Peyer's patch (tissue), 4 donors: ENCODE measurements at regions not wholly inside any gene's neighbourhood (a gene's known extent, or its start where the extent isn't known, plus 50 kb on each side); places are given as distances from the start of the nearest gene placed in this dataset.
A peak's percentile ranks its signal among the peaks of the same experiment; 100 is the strongest.

Experiments
- DNase-seq, 3 donors: peaks; one replicate each; pipeline ENCODE4 v3.0.0-alpha.2; 2017 to 2019
- H3K27ac ChIP-seq, 4 donors: fragments of 200-600 bp; sonication (generic); one replicate each; pipeline ENCODE4 v1.5.1; 2016 to 2019
- H3K27me3 ChIP-seq, 2 donors: fragments of 200-600 bp; sonication (generic); one replicate each; pipeline ENCODE4 v1.5.1; 2019
- H3K36me3 ChIP-seq, 3 donors: fragments of 200-600 bp; sonication (generic); one replicate each; pipeline ENCODE4 v1.5.1; 2016 to 2019
- H3K4me1 ChIP-seq, 4 donors: fragments of 200-600 bp; sonication (generic); one replicate each; pipeline ENCODE4 v1.5.1; 2016 to 2019
- H3K4me3 ChIP-seq, 4 donors: fragments of 200-600 bp; sonication (generic); 1 replicate in 3 of 4; 2 replicates in 1 of 4; pipeline ENCODE4 v1.5.1; 2016 to 2019; ENCODE audit warnings: mild to moderate bottlenecking in 1 of 4
- H3K9me3 ChIP-seq, 4 donors: fragments of 200-600 bp; sonication (generic); one replicate each; pipeline ENCODE4 v1.5.1; 2016 to 2019; ENCODE audit warnings: mild to moderate bottlenecking in 1 of 4
- CTCF ChIP-seq, 6 experiments: fragments of 450-650 bp in 4 of 6; fragments of 200-600 bp in 2 of 6; sonication (generic) in 1 of 6; IDR thresholded peaks; one replicate each; pipeline ENCODE4 v1.5.1; 2017 to 2019; ENCODE audit warnings: antibody characterized with exemption in 6 of 6, mild to moderate bottlenecking in 3 of 6, moderate library complexity in 1 of 6
- POLR2A ChIP-seq, 2 donors: fragments of 450-650 bp; IDR thresholded peaks; one replicate each; pipeline ENCODE4 v1.5.1; 2017; ENCODE audit warnings: antibody characterized with exemption in 2 of 2, mild to moderate bottlenecking in 2 of 2, moderate library complexity in 2 of 2

DNA sequence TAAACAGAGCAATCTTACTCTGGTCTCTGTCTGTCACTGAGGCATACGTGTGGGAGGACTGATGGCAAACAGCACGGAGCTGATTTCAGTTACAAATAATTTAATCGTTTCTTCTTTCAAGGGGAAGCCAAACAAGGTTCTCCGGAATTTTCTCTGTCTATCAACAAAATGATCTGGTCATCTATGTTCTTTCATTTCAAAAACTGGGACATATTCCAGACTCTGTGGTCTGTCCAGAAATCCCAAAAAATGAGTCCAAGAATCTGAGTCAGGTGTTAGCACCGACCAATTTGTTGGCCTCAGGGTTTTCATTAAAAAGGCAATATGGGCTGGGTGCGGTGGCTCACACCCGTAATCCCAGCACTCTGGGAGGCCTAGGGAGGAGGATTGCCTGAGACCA, 69.9 kb upstream of the ZNF608 start:
- Histone ChIP-seq H3K27me3 (no peaks in the 10 kb centered on the region), H3K9me3 (no peaks in the 10 kb centered on the region), H3K4me1 (no peaks in the 10 kb centered on the region), H3K27ac (no peak overlapping the region), H3K36me3 (no peaks in the 10 kb centered on the region), H3K4me3 (no peak overlapping the region)
- TF ChIP-seq POLR2A (IDR thresholded peaks at IDR 0.05) (no peak), CTCF (IDR thresholded peaks at IDR 0.05) (no peak)
- DNase-seq = no peak

DNA sequence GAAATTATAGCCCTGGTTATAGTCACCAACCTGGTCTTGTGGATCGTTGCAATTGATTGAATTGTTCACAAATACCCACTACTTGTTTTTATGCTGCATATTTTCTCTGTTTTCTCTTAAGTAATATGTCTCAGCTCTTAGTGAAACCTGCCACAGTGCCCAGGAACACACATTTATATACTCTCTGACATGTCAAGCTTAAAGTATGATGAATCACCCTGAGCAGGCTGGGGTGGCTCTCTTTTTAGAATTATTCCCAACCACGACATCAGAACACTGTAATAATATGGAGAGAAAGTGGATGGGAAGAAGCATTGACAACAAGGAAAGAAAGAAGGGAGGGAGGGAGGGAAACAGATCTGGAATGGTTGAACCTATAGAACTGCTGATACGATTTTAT, 72.8 kb upstream of the ZNF608 start:
- H3K27me3 ChIP-seq = no peaks in the 10 kb centered on the region
- DNase-seq = no peak
- H3K4me3 ChIP-seq = no peak overlapping the region
- H3K9me3 ChIP-seq = no peaks in the 10 kb centered on the region
- H3K4me1 ChIP-seq = no peaks in the 10 kb centered on the region
- H3K27ac ChIP-seq = no peak overlapping the region
- no peaks in the 10 kb centered on the region for H3K36me3 ChIP-seq
- TF ChIP-seq POLR2A (IDR thresholded peaks at IDR 0.05) (no peak), CTCF (IDR thresholded peaks at IDR 0.05) (no peak)

DNA sequence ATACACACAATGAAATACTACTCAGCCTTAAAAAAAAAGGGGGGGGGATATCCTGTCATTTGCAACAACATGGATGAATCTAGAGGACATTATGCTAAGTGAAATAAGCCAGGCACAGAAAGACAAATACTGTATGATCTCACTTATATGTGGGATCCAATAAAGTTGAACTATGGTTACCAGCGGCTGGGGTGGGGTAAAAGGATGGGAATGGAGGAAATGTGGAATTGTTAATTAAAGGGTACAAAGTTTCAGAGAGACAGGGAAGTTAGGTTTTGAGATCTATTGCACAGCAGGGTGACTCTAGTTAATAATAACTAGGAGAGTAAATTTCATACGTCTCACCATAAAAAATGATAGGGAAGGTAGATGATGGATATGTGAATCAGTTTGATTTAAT, 76.2 kb upstream of the ZNF608 start:
- no peak for TF ChIP-seq CTCF (IDR thresholded peaks at IDR 0.05)
- no peak for TF ChIP-seq POLR2A (IDR thresholded peaks at IDR 0.05)
- peaks cover 0 to 6% (median 0%) of the 10 kb centered on the region in 4 donors for H3K4me1 ChIP-seq
- no peaks in the 10 kb centered on the region for H3K36me3 ChIP-seq
- peak in 1 of 3 donors; percentile 52 for DNase-seq
- H3K9me3 ChIP-seq = no peaks in the 10 kb centered on the region
- peak overlapping the region in 1 of 4 donors; percentile 37 for H3K27ac ChIP-seq
- H3K4me3 ChIP-seq = no peak overlapping the region
- no peaks in the 10 kb centered on the region for H3K27me3 ChIP-seq

DNA sequence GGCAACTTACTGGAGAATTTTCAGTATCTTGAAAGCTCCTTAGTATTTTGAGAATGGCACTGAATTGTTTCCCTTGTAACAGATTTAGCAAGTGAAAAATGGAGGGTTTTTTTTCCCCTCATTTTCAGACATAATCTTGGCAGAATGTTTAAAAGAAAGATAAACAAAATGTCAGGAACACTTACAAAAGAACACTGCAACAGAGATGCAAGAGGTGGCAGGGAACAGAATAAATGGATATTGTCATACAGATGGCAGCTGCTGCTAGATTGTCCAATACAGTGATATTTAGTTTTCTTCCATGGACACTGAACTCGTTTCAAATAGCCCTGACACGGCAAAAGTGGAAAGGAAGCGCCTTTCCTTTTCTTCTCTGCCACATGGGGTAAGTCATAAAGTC, 76.9 kb upstream of the ZNF608 start:
- H3K27me3 ChIP-seq = no peaks in the 10 kb centered on the region
- no peak overlapping the region for H3K27ac ChIP-seq
- peaks cover 0 to 6% (median 0%) of the 10 kb centered on the region in 4 donors for H3K4me1 ChIP-seq
- TF ChIP-seq CTCF (IDR thresholded peaks at IDR 0.05) (no peak), POLR2A (IDR thresholded peaks at IDR 0.05) (no peak)
- no peaks in the 10 kb centered on the region for H3K9me3 ChIP-seq
- H3K36me3 ChIP-seq = no peaks in the 10 kb centered on the region
- no peak overlapping the region for H3K4me3 ChIP-seq
- DNase-seq = no peak

DNA sequence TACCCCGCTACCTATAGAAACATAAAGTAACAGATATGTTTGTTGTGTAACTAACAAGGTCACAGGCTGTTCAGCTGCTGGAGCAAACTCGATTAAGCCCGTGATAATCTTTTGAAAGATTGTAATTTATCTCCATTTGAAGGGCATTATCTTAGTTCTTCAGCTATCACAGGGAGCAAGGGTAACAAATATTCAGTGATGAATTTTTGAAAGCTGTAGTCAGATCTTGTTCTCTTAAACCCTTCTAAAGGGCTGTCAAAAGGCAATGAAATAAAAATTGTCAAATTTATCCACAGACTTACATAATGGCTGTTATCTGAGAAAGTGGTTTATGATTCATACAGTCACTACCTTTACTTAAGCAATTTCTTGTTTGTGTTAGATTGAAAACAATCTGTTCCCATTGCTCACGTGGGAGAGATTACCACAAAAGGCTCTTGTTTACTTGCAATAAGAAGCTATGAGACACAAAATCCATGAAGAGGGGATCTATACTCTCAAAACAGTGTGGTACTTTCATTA, 78.3 kb upstream of the ZNF608 start:
- H3K4me1 ChIP-seq = peaks cover 0 to 6% (median 0%) of the 10 kb centered on the region in 4 donors
- DNase-seq = no peak
- no peaks in the 10 kb centered on the region for H3K27me3 ChIP-seq
- no peaks in the 10 kb centered on the region for H3K36me3 ChIP-seq
- no peak overlapping the region for H3K27ac ChIP-seq
- H3K9me3 ChIP-seq = no peaks in the 10 kb centered on the region
- TF ChIP-seq POLR2A (IDR thresholded peaks at IDR 0.05) (no peak), CTCF (IDR thresholded peaks at IDR 0.05) (no peak)
- H3K4me3 ChIP-seq = no peak overlapping the region
